ENCODE measurements at regions not wholly inside any gene's neighbourhood (a gene's known extent, or its start where the extent isn't known, plus 50 kb on each side); places are given as distances from the start of the nearest gene placed in this dataset.

DNA sequence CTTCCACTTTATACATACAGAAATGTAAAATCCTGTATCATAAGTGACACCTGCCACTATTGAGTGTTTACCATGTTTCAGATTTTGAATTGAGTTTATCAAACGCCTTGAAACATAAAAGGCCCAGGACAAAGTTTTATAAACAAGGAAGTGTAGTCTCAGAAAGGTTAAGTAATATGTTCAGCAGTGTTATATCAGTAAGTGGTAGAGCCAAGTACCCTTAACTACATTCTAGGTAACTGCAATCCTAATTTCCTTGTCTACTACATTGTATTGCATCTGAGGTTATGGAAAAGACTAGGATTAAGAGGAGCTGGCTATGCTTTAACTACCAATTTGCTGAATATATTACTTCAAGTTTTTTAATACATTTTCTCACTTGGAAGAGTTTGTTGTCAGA lies 641.6 kb downstream of the LRRC70 start:
- Mint-ChIP-seq H3K36me3 (no peaks in the 10 kb centered on the region), H3K27me3 (ENCODE audit: low read depth in 3 of 3) (no peaks in the 10 kb centered on the region), H3K9me3 (peaks cover 0 to 2% (median 0%) of the 10 kb centered on the region in 7 donors), H3K4me1 (no peaks in the 10 kb centered on the region), H3K4me3 (no peak overlapping the region), H3K27ac (no peak overlapping the region)
- Histone ChIP-seq H3K36me3 (replicated peaks in 1 of 2; ENCODE audit: control insufficient read depth in 1 of 2, insufficient read depth in 2 of 2, low read length in 2 of 2) (no peaks in the 10 kb centered on the region), H2AFZ (ENCODE audit: insufficient read depth, low read depth, low read length, poor library complexity, severe bottlenecking) (no peak overlapping the region), H3K9ac (ENCODE audit: insufficient read depth, low read length, poor library complexity, severe bottlenecking) (no peak overlapping the region), H3K27ac (ENCODE audit: low read depth in 1 of 2, low read length in 2 of 2) (no peak overlapping the region), H3K79me2 (ENCODE audit: insufficient read depth, low read length) (no peaks in the 10 kb centered on the region), H3K4me3 (replicated peaks in 1 of 3; ENCODE audit: low read depth in 2 of 3, low read length in 3 of 3) (no peak overlapping the region), H3K9me3 (replicated peaks in 1 of 2; ENCODE audit: control insufficient read depth in 1 of 2, insufficient read depth in 1 of 2, low read length in 2 of 2) (no peaks in the 10 kb centered on the region), H3K27me3 (ENCODE audit: control insufficient read depth in 2 of 2, insufficient read depth in 2 of 2, low read length in 2 of 2) (no peaks in the 10 kb centered on the region), H3K4me1 (ENCODE audit: control insufficient read depth in 1 of 2, insufficient read depth in 2 of 2, low read length in 2 of 2) (no peaks in the 10 kb centered on the region), H4K20me1 (ENCODE audit: insufficient read depth, low read length) (no peaks in the 10 kb centered on the region), H3K4me2 (replicated peaks; ENCODE audit: extremely low read depth, low read length, poor library complexity, severe bottlenecking) (no peak overlapping the region)
- intact Hi-C loops (cut with micrococcal nuclease), result no loop called here
- no CpG with 5 or more reads among the region's 1 CpG for WGBS (ENCODE audit: insufficient coverage)
- TF ChIP-seq, protein P1, sequence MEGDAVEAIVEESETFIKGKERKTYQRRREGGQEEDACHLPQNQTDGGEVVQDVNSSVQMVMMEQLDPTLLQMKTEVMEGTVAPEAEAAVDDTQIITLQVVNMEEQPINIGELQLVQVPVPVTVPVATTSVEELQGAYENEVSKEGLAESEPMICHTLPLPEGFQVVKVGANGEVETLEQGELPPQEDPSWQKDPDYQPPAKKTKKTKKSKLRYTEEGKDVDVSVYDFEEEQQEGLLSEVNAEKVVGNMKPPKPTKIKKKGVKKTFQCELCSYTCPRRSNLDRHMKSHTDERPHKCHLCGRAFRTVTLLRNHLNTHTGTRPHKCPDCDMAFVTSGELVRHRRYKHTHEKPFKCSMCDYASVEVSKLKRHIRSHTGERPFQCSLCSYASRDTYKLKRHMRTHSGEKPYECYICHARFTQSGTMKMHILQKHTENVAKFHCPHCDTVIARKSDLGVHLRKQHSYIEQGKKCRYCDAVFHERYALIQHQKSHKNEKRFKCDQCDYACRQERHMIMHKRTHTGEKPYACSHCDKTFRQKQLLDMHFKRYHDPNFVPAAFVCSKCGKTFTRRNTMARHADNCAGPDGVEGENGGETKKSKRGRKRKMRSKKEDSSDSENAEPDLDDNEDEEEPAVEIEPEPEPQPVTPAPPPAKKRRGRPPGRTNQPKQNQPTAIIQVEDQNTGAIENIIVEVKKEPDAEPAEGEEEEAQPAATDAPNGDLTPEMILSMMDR (IDR thresholded peaks at IDR 0.05), result no peak
- no peak for DNase-seq

- Histone ChIP-seq H3K36me3 (replicated peaks in 1 of 2; ENCODE audit: control insufficient read depth in 1 of 2, insufficient read depth in 2 of 2, low read length in 2 of 2) (no peaks in the 10 kb centered on the region), H3K4me2 (replicated peaks; ENCODE audit: extremely low read depth, low read length, poor library complexity, severe bottlenecking) (no peak overlapping the region), H3K27me3 (ENCODE audit: control insufficient read depth in 2 of 2, insufficient read depth in 2 of 2, low read length in 2 of 2) (no peaks in the 10 kb centered on the region), H3K79me2 (ENCODE audit: insufficient read depth, low read length) (no peaks in the 10 kb centered on the region), H4K20me1 (ENCODE audit: insufficient read depth, low read length) (no peaks in the 10 kb centered on the region), H3K9me3 (replicated peaks in 1 of 2; ENCODE audit: control insufficient read depth in 1 of 2, insufficient read depth in 1 of 2, low read length in 2 of 2) (peaks cover 0 to 2% of the 10 kb centered on the region in 2 donors), H3K27ac (ENCODE audit: low read depth in 1 of 2, low read length in 2 of 2) (no peak overlapping the region), H3K9ac (ENCODE audit: insufficient read depth, low read length, poor library complexity, severe bottlenecking) (no peak overlapping the region), H3K4me3 (replicated peaks in 1 of 3; ENCODE audit: low read depth in 2 of 3, low read length in 3 of 3) (no peak overlapping the region), H2AFZ (ENCODE audit: insufficient read depth, low read depth, low read length, poor library complexity, severe bottlenecking) (no peak overlapping the region), H3K4me1 (ENCODE audit: control insufficient read depth in 1 of 2, insufficient read depth in 2 of 2, low read length in 2 of 2) (no peaks in the 10 kb centered on the region)
- intact Hi-C loops (cut with micrococcal nuclease), result no loop called here
- Mint-ChIP-seq H3K27ac (no peak overlapping the region), H3K27me3 (ENCODE audit: low read depth in 3 of 3) (peaks cover 0 to 3% (median 2%) of the 10 kb centered on the region in 3 donors), H3K9me3 (peaks cover 0 to 5% (median 3%) of the 10 kb centered on the region in 7 donors), H3K4me3 (no peak overlapping the region), H3K4me1 (no peaks in the 10 kb centered on the region), H3K36me3 (no peaks in the 10 kb centered on the region)
- TF ChIP-seq, protein P1 (IDR thresholded peaks at IDR 0.05), result no peak
- DNase-seq, result no peak
- no CpG with 5 or more reads among the region's 4 CpGs for WGBS (ENCODE audit: insufficient coverage)
These were observed 638.8 kb downstream of the LRRC70 start for GRCh38 chr5:63217422-63217821.

Data from CD14-positive monocyte (primary cell).